GM19238 (cell line): ENCODE measurements at regions not wholly inside any gene's neighbourhood (a gene's known extent, or its start where the extent isn't known, plus 50 kb on each side); places are given as distances from the start of the nearest gene placed in this dataset.
A peak's percentile ranks its signal among the peaks of the same experiment; 100 is the strongest.
"Not testable (repeated sequence)": the region's sequence is repeated elsewhere in the genome, so short reads cannot be mapped to it uniquely, and the experiment has no call there.

Source experiments
- DNase-seq: peaks from one replicate; pipeline ENCODE4 v3.0.0; 2011; ENCODE audit warnings: low spot score; ENCODE audit not compliant: insufficient read length

GRCh38 chr7:24432677-24433076, 140.6 kb upstream of the PALS2 start:
- no peak for DNase-seq

- no peak for DNase-seq
Measured at GRCh38 chr7:24434972-24435371, 138.3 kb upstream of the PALS2 start.

- no peak for DNase-seq
Measured at GRCh38 chr7:24436131-24436920, 136.9 kb upstream of the PALS2 start.

GRCh38 chr7:24438232-24438631, 135.0 kb upstream of the PALS2 start:
- no peak for DNase-seq

- not testable (repeated sequence) for DNase-seq
Measured at GRCh38 chr7:24439104-24439503, 134.1 kb upstream of the PALS2 start.

- no peak for DNase-seq
Measured at GRCh38 chr7:24440892-24441291, 132.4 kb upstream of the PALS2 start.

GRCh38 chr7:24441314-24442027, 131.8 kb upstream of the PALS2 start:
- no peak for DNase-seq

GRCh38 chr7:24442170-24442777, 131.0 kb upstream of the PALS2 start:
- no peak for DNase-seq

- DNase-seq = no peak
Measured at GRCh38 chr7:24444666-24445440, 128.4 kb upstream of the PALS2 start.

- DNase-seq = no peak
Measured at GRCh38 chr7:24448038-24448437, 125.2 kb upstream of the PALS2 start.

GRCh38 chr7:24449416-24449815, 123.8 kb upstream of the PALS2 start:
- not testable (repeated sequence) for DNase-seq

GRCh38 chr7:24455813-24456525, 117.3 kb upstream of the PALS2 start:
- peak; percentile 7 for DNase-seq

GRCh38 chr7:24456526-24457218, 116.6 kb upstream of the PALS2 start:
- DNase-seq = no peak

GRCh38 chr7:24457219-24457558, 116.1 kb upstream of the PALS2 start:
- DNase-seq = no peak

- no peak for DNase-seq
Measured at GRCh38 chr7:24462117-24462516, 111.1 kb upstream of the PALS2 start.

- DNase-seq = no peak
Measured at GRCh38 chr7:24462984-24463383, 110.3 kb upstream of the PALS2 start.

- DNase-seq = no peak
Measured at GRCh38 chr7:24463474-24463873, 109.8 kb upstream of the PALS2 start.

- DNase-seq = no peak
Measured at GRCh38 chr7:24464861-24465260, 108.4 kb upstream of the PALS2 start.

- DNase-seq = no peak
Measured at GRCh38 chr7:24466168-24466768, 107.0 kb upstream of the PALS2 start.

- DNase-seq = no peak
Measured at GRCh38 chr7:24469118-24469517, 104.1 kb upstream of the PALS2 start.
